Adrenal gland (tissue), 9 donors: ENCODE measurements at regions not wholly inside any gene's neighbourhood (a gene's known extent, or its start where the extent isn't known, plus 50 kb on each side); places are given as distances from the start of the nearest gene placed in this dataset.

ENCODE experiments used
- DNase-seq, 7 donors: peaks; one replicate each; pipeline ENCODE4 v3.0.0-alpha.2; 2019 to 2020
- H3K27ac ChIP-seq, 5 donors: fragments of 200-600 bp; sonication (generic) in 4 of 5; 1 replicate in 3 of 5; 2 replicates in 2 of 5; pipeline versions ENCODE4 v1.5.1 to v1.8.0; 2016 to 2020; ENCODE audit warnings: mild to moderate bottlenecking in 1 of 5
- H3K27me3 ChIP-seq: fragments of 200-600 bp; 2 replicates; pipeline ENCODE4 v1.8.0; 2021
- H3K36me3 ChIP-seq, 2 donors: fragments of 200-600 bp; replicated peaks in 1 of 2; 1 replicate in 1 of 2; 2 replicates in 1 of 2; pipeline versions ENCODE4 v1.5.1 to v1.8.0; 2018 to 2022
- H3K4me1 ChIP-seq, 2 donors: fragments of 200-600 bp; replicated peaks in 1 of 2; 1 replicate in 1 of 2; 2 replicates in 1 of 2; pipeline versions ENCODE4 v1.5.1 to v1.8.0; 2018 to 2021
- H3K4me3 ChIP-seq, 4 donors: fragments of 200-600 bp; sonication (generic) in 3 of 4; one replicate each; pipeline ENCODE4 v1.5.1; 2016 to 2018
- H3K9me3 ChIP-seq, 3 donors: fragments of 200-600 bp; sonication (generic) in 1 of 3; replicated peaks in 1 of 3; 1 replicate in 2 of 3; 2 replicates in 1 of 3; pipeline versions ENCODE4 v1.5.1 to v1.8.0; 2016 to 2021
- CTCF ChIP-seq, 6 experiments: fragments of 450-650 bp in 4 of 6; fragments of 200-600 bp in 2 of 6; sonication (generic) in 1 of 6; IDR thresholded peaks; 1 replicate in 5 of 6; 2 replicates in 1 of 6; pipeline versions ENCODE4 v1.5.1 to v1.8.0; 2016 to 2021; ENCODE audit warnings: antibody characterized with exemption in 6 of 6, mild to moderate bottlenecking in 2 of 6, moderate library complexity in 1 of 6
- POLR2A ChIP-seq, 2 donors: fragments of 450-650 bp; IDR thresholded peaks; one replicate each; pipeline ENCODE4 v1.6.1; 2017; ENCODE audit warnings: antibody characterized with exemption in 2 of 2, mild to moderate bottlenecking in 2 of 2, moderate library complexity in 1 of 2
- WGBS, 4 donors: extraction: QIAGEN DNeasy Blood & Tissue Kit in 2 of 4; methylation state at CpG; one replicate each; pipeline versions ENCODE4 v1.1.5 to v1.1.7; 2013 to 2017; 5-methylcytosine and 5-hydroxymethylcytosine counted together
- intact Hi-C, 2 donors: fragments of 100-400 bp; cut with DNase I; formaldehyde crosslinking; loops; one replicate each; pipeline versions ENCODE4 v1.14.1 to v1.15.0; 2022 to 2023
- donor health status: healthy with polysubstance abuse.
- donor health status: Bipolar disorder and iron deficiency.
- donor health status: DM: yes; HTN: yes; CAD: no.
- donor health status: DM: no; HTN: no; CAD: no.
- donor health status: DM: no; HTN: no; CAD: no.

GRCh38 chrX:125782184-125782583 lies 383.9 kb downstream of the DCAF12L2 start:
- no peak overlapping the region for H3K4me3 ChIP-seq
- DNase-seq, result no peak
- H3K36me3 ChIP-seq, result no peaks in the 10 kb centered on the region
- H3K4me1 ChIP-seq, result no peaks in the 10 kb centered on the region
- TF ChIP-seq POLR2A (IDR thresholded peaks at IDR 0.05) (no peak), CTCF (IDR thresholded peaks at IDR 0.05) (no peak)
- 30 to 56% (median 40%) methylated on average over 2 of the region's 2 CpGs for WGBS, 4 donors
- no peaks in the 10 kb centered on the region for H3K27me3 ChIP-seq
- no peak overlapping the region for H3K27ac ChIP-seq
- H3K9me3 ChIP-seq, result no peaks in the 10 kb centered on the region
- intact Hi-C loops, result no loop called here

- intact Hi-C loops, result no loop called here
- no peaks in the 10 kb centered on the region for H3K4me1 ChIP-seq
- H3K27me3 ChIP-seq, result peaks cover 5% of the 10 kb centered on the region
- no peak for DNase-seq
- no peak overlapping the region for H3K4me3 ChIP-seq
- no peaks in the 10 kb centered on the region for H3K36me3 ChIP-seq
- no peak overlapping the region for H3K27ac ChIP-seq
- no peaks in the 10 kb centered on the region for H3K9me3 ChIP-seq
- 17 to 46% (median 18%) methylated on average over 2 of the region's 2 CpGs; no CpG with 5 or more reads in 1 of the 4 donors for WGBS, 4 donors
- TF ChIP-seq POLR2A (IDR thresholded peaks at IDR 0.05), result no peak
- TF ChIP-seq CTCF (IDR thresholded peaks at IDR 0.05), result no peak
These were observed 379.8 kb downstream of the DCAF12L2 start for GRCh38 chrX:125786316-125786715.

- no peaks in the 10 kb centered on the region for H3K9me3 ChIP-seq
- WGBS, 4 donors, result 57 to 65% (median 60%) methylated on average over 4 of the region's 4 CpGs
- intact Hi-C loops, result no loop called here
- H3K27ac ChIP-seq, result no peak overlapping the region
- H3K4me3 ChIP-seq, result no peak overlapping the region
- DNase-seq, result no peak
- peaks cover 10% of the 10 kb centered on the region for H3K27me3 ChIP-seq
- H3K4me1 ChIP-seq, result no peaks in the 10 kb centered on the region
- TF ChIP-seq CTCF (IDR thresholded peaks at IDR 0.05) (no peak), POLR2A (IDR thresholded peaks at IDR 0.05) (no peak)
- H3K36me3 ChIP-seq, result no peaks in the 10 kb centered on the region
These were observed 374.3 kb downstream of the DCAF12L2 start for GRCh38 chrX:125791787-125792186.

GRCh38 chrX:125810856-125811255 lies 355.2 kb downstream of the DCAF12L2 start:
- Histone ChIP-seq H3K9me3 (no peaks in the 10 kb centered on the region), H3K4me3 (no peak overlapping the region), H3K4me1 (no peaks in the 10 kb centered on the region), H3K27ac (no peak overlapping the region), H3K36me3 (no peaks in the 10 kb centered on the region), H3K27me3 (no peaks in the 10 kb centered on the region)
- 73 to 100% (median 80%) methylated on average over 1 to 4 of the region's 4 CpGs for WGBS, 4 donors
- intact Hi-C loops, result no loop called here
- DNase-seq, result no peak
- TF ChIP-seq CTCF (IDR thresholded peaks at IDR 0.05) (no peak), POLR2A (IDR thresholded peaks at IDR 0.05) (no peak)
